ENCODE measurements at regions not wholly inside any gene's neighbourhood (a gene's known extent, or its start where the extent isn't known, plus 50 kb on each side); places are given as distances from the start of the nearest gene placed in this dataset.
"Not testable (repeated sequence)": the region's sequence is repeated elsewhere in the genome, so short reads cannot be mapped to it uniquely, and the experiment has no call there.

DNA sequence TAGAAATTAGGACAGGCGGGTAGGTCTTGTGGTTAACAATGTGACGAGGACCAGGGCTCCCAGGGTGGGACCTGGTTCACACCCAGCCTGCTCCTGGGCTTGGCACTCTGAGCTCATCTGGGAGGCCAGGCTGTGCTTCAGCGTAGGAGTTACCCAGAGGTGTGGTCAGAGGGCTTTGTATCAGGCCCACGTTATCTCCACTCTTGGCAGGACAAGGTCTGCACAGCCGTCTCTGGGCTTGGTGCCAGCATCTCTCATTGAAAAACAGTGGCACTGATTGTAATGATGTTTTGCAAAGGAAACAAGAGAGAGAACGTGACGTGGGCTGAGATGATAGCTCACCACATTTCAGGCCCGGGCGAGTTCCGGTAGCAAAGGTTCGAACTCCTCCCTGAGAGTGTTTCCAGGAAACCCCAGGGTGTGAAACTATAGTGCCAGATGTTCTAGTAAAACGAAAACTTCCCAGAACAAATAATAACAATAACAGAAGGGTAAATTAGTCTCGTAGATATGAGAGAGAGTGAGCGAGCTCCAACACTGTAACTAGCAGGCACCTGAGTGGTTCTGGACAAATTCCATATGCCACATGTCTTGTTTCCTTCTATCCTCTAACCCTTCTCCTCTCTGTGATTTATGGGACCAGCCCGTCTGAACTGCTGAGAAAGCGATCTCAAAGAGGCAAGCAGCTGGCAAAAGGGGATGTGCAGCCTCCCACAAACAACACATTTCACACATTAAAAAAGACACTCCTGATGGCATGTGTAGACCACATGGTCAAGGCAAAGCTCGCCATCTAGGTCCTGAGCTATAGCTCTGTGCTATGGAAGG lies 227.3 kb downstream of the KTN1 start:
- peak; percentile 82 for DNase-seq

DNA sequence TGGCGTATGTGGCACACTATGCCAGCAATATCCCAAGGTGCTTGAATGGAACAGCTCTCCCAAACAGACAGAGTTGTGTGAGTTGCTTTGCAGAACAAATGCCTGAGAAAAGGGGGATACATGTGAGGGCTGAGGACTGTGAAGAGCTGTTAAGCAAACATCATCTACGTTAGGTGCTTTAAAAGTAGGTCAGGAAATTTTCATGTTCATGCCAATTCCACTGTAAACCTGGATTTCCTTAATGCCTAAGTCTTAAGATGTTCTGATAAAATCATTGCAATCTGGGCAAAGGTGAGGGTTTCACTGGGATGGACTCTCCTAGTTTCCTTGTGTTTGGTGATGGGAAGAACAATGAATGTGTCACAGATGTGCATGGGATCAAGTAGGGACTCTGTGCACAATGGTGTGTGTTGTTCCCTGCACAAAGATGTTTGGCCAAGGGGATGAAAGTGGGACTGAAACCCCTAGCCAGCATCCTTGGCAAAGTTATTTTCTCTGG lies 227.9 kb downstream of the KTN1 start:
- DNase-seq, result no peak

- DNase-seq, result no peak
These were observed 233.6 kb downstream of the KTN1 start for GRCh38 chr14:55813630-55814029.

DNA sequence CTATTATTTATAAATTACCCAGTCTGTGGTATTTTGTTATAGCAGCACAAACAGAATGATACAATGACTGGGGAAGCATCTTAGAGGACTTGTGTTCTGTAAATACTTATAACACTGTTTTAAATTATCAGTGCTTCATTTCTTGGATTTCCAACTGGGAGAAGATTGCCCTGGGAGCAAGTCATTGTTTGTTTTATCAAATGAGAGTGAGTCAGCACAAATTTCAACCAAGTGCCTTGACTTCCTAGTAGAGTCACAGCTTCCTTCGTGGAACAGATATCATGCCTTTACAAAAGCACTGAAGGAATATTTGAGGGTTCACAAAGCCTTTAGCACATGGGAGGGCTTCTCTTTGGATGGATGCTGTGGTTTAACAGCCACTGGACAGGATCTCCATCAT lies 234.1 kb downstream of the KTN1 start:
- DNase-seq, result no peak

DNA sequence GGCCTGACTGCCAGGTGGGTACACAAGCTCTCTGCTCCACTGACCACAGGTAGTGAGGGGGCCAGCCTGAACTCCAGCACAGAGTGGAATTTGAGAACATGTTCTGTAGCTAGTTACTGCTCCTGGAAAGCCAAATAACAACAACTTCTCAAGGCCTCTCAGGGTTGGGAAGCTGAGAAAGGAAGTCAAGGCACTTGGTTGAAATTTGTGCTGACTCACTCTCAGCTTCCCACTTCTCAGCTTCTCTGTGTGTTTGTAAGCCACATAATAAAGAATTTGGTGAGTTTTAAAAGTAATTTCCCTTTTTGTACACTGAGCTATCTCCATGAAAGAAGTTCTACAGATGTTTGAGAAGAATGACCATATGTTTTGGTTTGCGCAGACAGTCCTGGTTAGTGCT lies 234.9 kb downstream of the KTN1 start:
- no peak for DNase-seq

DNA sequence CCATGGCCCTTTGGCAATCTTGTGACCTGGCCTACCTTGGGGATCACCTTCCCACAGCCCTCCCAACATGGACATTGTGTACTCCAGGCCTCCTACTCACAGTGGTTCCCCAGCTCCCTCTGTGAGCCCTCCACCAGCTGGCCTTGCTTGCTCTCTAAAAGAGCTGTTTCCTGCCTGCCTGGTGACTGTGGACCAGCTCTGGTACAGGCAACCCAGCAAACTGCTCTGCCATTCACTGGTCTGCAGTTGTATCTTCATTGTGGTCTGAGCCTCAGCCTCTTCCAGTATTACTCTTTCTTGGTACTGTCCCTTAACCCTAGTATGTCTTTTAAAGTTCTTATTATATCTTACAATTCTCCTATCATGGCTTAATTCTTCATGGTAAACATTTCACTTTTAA lies 236.2 kb downstream of the KTN1 start:
- DNase-seq, result no peak

DNA sequence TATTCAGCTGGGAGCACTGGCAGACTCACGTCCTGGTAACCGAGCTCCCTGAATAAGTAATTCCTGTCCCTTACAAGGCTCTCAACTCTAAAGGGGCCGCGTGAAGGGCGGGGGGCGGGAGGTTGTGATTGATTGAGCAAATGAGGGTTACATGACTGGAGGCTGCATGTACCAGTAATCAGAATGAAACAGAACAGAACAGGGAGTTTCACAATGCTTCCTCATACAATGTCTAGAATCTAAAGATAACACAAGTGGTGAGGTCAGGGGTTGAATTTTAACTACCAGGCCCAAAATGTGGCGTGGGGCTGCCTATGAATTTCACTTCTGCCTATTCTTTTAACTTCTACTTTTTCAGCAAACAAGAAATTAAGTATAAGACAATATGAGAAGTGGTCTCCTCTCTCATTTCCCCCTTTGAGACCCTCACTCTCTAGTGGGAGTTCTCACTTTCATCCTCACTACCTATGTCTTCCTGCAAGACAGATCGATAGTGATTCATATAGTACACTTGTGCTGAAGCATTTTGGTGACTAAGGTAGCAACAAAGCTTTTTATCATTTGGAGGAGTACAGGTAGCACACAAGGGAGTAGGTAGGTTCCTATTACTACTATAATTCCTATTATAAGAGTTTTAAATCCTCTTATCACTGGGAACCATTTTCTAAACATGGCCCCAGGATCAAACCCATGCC lies 239.8 kb downstream of the KTN1 start:
- DNase-seq, result no peak

- no peak for DNase-seq
These were observed 242.9 kb downstream of the KTN1 start for GRCh38 chr14:55822906-55823305.

DNA sequence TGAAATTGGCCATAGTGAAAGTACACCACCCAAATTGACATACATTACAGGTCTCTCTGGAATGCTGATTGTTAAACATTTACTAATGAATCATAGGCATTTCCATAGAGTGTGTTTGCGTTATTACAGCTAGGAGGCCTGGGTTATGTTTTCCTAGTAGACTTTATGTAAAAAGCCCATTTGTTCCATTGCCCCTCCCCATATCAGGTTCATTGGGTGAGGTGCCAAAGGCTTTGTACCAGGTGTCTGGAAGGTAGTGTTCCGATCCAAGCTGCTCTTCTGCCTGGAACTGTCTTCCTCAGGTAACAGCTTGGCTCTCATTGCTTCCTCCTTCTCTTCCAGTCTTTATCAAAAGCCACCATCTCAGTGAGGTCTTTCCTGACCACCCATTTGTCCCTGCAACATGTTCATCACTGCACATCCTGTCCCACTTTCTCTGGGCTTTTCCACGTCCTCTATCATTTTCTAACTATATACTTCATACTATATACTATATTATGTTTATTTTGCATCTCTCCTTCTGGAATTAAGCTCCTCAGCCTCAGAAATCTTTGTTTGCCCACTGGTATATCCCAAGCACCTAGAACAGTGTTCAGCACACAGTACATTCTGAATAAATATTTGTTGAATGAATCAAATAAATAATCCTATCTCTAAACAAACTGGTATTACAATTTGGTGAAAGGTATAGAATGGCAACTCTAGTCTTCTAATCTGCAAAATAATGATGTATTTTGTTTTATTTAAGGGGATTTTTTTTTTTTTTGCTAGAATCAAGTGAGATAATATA lies 252.3 kb downstream of the KTN1 start:
- no peak for DNase-seq

GRCh38 chr14:55832974-55833373 lies 253.0 kb downstream of the KTN1 start:
- DNase-seq, result no peak

DNA sequence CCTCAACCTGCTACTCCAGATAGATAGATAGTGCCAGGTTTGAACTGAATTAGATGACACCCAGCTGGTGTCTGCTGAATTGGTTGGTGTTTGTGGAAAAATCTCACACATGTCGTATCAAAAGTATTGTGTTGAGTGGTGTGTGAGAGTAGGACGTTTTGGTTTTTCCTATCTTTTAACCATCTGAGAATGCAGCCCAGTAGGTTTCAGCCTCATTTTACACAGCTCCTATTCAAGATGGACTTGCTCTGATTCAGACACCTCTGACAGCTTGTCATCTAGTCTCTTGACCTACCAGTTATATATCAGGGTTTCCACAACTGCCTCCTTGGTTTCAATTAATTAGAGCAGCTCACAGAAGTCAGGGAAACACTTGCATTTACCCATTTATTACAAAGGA lies 254.4 kb downstream of the KTN1 start:
- no peak for DNase-seq

- DNase-seq, result no peak
These were observed 256.0 kb downstream of the KTN1 start for GRCh38 chr14:55835985-55836384.

DNA sequence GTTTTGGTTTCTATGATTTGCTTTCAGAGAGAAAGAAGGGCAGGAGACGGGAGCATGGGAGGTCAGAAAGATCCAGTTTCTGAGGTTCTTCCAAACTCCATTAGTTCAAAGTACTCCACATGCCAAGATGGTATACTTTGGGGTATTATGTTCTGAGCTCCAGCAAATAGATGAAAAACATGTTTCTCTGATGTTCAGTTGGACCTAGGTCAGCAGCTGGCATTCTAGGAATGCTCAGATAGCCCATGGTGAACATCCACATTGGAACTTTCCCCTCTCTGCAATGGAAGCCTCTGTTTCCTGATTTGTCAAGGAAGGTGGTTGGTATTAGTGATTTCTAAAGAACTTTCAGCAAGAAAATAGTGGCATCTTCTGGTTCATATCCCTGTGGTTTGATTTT lies 257.5 kb downstream of the KTN1 start:
- no peak for DNase-seq

GRCh38 chr14:55838529-55839052 lies 258.6 kb downstream of the KTN1 start:
- DNase-seq, result no peak

DNA sequence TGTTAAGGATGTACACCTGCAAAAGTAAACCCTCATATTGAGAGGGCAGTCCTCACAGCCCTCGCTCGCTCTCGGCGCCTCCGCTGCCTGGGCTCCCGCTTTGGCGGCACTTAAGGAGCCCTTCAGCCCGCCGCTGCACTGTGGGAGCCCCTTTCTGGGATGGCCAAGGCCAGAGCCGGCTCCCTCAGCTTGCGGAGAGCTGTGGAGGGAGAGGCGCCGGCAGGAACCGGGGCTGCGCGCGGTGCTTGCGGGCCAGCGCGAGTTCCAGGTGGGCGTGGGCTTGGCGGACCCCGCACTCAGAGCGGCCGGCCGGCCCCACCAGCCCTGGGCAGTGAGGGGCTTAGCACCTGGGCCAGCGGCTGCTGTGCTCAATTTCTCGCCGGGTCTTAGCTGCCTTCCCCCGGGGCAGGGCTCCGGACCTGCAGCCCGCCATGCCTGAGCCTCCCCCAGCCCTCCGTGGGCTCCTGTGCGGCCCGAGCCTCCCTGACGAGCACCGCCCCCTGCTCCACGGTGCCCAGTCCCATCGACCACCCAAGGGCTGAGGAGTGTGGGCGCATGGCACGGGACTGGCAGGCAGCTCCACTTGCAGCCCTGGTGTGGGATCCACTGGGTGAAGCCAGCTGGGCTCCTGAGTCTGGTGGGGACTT lies 259.4 kb downstream of the KTN1 start:
- DNase-seq, result not testable (repeated sequence)

DNA sequence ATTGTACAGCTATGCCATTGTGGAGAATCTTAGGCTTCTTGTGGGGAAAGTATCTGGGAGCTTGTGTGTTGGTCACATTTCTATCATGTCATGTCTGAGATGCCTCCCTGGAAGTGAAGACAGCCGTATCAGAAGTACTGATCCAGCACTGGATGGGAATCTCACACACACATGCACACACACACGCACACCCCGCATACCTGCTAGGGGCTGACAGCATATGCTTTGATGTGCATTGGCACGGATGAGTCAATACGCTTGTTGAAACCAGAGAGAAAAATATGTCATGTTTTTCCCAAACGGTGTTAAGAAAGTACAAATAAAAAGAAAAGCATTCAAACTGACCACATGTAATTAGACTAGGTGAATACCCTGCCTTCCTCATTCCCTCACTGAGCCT lies 260.8 kb downstream of the KTN1 start:
- DNase-seq, result no peak

GRCh38 chr14:55841625-55842024 lies 261.6 kb downstream of the KTN1 start:
- DNase-seq, result no peak

- DNase-seq, result no peak
These were observed 263.9 kb downstream of the KTN1 start for GRCh38 chr14:55843718-55844403.

DNA sequence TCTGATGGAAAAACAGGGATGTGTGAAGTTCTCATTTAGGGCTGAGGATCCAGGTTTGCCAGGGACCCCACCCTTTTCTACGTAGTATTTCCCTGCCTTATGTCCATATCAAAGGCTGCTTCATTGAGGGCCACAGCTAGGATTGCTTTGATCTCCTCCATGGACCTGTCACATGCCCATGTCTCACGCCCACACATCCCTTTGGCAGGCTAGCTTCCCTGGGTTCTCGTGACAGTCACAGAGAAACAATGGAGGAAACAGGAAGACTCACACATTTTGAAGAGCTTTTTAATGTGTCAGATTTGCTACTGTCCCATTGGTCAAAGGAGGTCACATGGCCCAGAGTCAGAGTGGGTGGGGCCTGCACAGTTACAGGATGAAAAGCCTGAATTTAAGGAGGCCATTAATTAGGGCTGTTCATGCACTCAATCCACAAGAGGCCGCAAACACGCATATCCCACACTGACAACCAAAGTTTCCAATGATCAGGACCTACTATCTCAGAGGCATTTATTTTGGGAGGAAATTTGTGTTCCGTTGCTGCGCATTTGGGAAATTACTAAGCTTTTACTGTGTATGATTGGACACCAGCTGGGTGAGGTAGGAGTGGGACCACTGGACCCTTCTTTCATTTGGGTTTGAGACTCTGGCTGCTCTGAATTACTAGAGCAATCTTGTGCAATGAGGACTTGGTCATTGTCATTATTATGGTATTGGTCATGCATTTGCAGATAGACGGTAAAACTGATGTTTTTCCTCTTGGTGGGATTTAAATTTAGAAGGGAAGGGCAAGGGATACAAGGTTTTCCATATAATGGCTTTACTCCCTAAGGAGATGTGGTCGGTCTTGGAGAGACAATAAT lies 266.2 kb downstream of the KTN1 start:
- no peak for DNase-seq

DNA sequence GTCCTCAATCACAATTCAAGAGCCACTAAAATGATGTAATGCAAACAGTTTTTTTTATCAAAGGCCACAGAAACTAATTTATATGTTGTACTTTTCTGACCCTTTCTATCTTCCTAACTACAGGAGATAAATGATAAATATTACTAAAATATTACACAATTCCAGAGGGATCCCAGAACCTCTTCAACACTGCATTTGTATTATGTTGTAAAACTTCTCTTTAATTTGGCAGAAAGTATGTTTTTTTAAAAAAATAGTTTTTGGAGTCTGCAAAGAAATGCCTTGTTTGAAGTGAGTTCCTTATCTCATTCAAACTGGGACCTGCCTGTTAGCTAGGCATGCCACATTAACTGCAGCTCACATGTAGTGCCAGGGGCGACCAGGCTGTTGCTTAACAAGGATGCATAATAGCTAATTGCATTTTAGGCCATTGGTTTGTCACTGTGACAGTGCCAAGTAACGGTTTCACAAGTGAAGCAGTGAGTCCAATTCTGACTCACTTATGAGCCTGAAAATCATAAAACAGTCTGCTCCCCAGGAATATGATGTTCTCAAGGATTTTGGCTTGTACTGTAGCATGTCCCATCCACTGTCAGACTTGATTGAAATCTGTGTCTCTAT lies 266.9 kb downstream of the KTN1 start:
- no peak for DNase-seq

- DNase-seq, result no peak
These were observed 267.8 kb downstream of the KTN1 start for GRCh38 chr14:55847766-55848165.
